ENCODE measurements at regions not wholly inside any gene's neighbourhood (a gene's known extent, or its start where the extent isn't known, plus 50 kb on each side); places are given as distances from the start of the nearest gene placed in this dataset.
"Not testable (repeated sequence)": the region's sequence is repeated elsewhere in the genome, so short reads cannot be mapped to it uniquely, and the experiment has no call there.

- intact Hi-C loops (cut with DNase I) = no loop called here
- Histone ChIP-seq H3K4me3 (no peak overlapping the region), H3K9me3 (peaks cover 0 to 12% (median 0%) of the 10 kb centered on the region in 3 donors), H3K36me3 (no peaks in the 10 kb centered on the region), H3K4me1 (peaks cover 0 to 6% (median 0%) of the 10 kb centered on the region in 3 donors), H3K27ac (no peak overlapping the region), H3K27me3 (no peaks in the 10 kb centered on the region)
- WGBS, 2 donors = 42 to 44% methylated on average over 1 of the region's 1 CpG
- TF ChIP-seq POLR2A (IDR thresholded peaks at IDR 0.05) = no peak
- TF ChIP-seq, protein P1, sequence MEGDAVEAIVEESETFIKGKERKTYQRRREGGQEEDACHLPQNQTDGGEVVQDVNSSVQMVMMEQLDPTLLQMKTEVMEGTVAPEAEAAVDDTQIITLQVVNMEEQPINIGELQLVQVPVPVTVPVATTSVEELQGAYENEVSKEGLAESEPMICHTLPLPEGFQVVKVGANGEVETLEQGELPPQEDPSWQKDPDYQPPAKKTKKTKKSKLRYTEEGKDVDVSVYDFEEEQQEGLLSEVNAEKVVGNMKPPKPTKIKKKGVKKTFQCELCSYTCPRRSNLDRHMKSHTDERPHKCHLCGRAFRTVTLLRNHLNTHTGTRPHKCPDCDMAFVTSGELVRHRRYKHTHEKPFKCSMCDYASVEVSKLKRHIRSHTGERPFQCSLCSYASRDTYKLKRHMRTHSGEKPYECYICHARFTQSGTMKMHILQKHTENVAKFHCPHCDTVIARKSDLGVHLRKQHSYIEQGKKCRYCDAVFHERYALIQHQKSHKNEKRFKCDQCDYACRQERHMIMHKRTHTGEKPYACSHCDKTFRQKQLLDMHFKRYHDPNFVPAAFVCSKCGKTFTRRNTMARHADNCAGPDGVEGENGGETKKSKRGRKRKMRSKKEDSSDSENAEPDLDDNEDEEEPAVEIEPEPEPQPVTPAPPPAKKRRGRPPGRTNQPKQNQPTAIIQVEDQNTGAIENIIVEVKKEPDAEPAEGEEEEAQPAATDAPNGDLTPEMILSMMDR (IDR thresholded peaks at IDR 0.05) = no peak
- DNase-seq = no peak
Measured at GRCh38 chr2:215535741-215536140, 99.9 kb upstream of the FN1 start.

DNA sequence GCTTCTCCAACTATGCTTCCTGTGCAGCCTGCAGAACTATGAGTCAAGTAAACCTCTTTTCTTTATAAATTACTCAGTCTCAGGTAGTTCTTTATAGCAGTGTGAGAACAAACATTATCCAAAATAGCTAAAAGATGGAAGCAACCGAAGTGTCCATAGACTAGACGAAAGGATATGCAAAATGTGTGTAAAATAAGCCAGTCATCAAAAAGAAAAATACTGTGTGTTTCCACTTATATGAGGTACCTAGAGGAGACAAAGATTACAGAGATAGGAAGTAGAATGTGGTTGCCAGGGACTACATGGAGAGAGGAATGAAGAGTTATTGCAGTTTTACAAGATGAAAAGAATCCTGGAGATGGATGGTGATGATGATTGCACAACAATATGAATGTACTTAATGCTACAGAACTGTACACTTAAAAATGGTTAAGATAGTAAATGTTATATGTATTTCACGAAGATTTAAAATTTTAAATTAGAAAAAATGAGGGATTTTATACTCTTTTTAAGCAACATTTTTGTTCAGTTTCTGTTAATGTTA lies 99.3 kb upstream of the FN1 start:
- no peaks in the 10 kb centered on the region for H3K27me3 ChIP-seq
- intact Hi-C loops (cut with DNase I) = no loop called here
- no peaks in the 10 kb centered on the region for H3K36me3 ChIP-seq
- 84 to 90% methylated on average over 3 of the region's 3 CpGs for WGBS, 2 donors
- H3K4me3 ChIP-seq = no peak overlapping the region
- H3K9me3 ChIP-seq = peaks cover 0 to 12% (median 0%) of the 10 kb centered on the region in 3 donors
- H3K27ac ChIP-seq = no peak overlapping the region
- DNase-seq = no peak
- TF ChIP-seq, protein P1 (IDR thresholded peaks at IDR 0.05) = no peak
- no peak for TF ChIP-seq POLR2A (IDR thresholded peaks at IDR 0.05)
- peaks cover 0 to 6% (median 0%) of the 10 kb centered on the region in 3 donors for H3K4me1 ChIP-seq

GRCh38 chr2:215533716-215534115 lies 97.8 kb upstream of the FN1 start:
- H3K27me3 ChIP-seq; H3K4me1 ChIP-seq; intact Hi-C loops (cut with DNase I); H3K27ac ChIP-seq; DNase-seq; H3K4me3 ChIP-seq; H3K36me3 ChIP-seq: not testable (repeated sequence)
- WGBS, 2 donors = 79 to 100% methylated on average over 1 to 2 of the region's 2 CpGs
- peaks cover 0 to 12% (median 0%) of the 10 kb centered on the region in 3 donors for H3K9me3 ChIP-seq

DNA sequence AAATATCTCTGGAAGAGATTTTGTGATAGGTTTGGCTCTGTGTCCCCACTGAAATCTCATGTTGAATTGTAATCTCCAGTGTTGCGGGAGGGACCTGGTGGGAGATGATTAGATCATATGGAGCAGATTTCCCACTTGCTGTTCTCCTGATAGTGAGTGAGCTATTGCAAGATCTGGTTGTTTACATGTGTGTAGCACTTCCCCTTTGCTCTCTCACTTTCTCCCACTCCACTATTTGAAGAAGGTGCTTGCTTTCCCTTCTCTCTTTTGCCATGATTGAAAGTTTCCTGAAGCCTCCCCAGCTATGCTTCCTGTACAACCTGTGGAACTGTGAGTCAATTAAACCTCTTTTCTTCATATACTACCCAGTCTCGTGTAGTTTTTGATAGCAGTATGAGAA lies 97.0 kb upstream of the FN1 start:
- Histone ChIP-seq H3K36me3 (no peaks in the 10 kb centered on the region), H3K4me3 (no peak overlapping the region), H3K9me3 (peaks cover 0 to 12% (median 0%) of the 10 kb centered on the region in 3 donors), H3K27ac (no peak overlapping the region), H3K27me3 (no peaks in the 10 kb centered on the region), H3K4me1 (peaks cover 0 to 6% (median 0%) of the 10 kb centered on the region in 3 donors)
- TF ChIP-seq, protein P1 (IDR thresholded peaks at IDR 0.05) = no peak
- TF ChIP-seq POLR2A (IDR thresholded peaks at IDR 0.05) = no peak
- intact Hi-C loops (cut with DNase I) = no loop called here
- WGBS, 2 donors = 50 to 83% methylated on average over 1 to 2 of the region's 2 CpGs
- DNase-seq = no peak

- intact Hi-C loops (cut with DNase I) = no loop called here
- Histone ChIP-seq H3K9me3 (peaks cover 0 to 12% (median 0%) of the 10 kb centered on the region in 3 donors), H3K4me3 (no peak overlapping the region), H3K36me3 (no peaks in the 10 kb centered on the region), H3K27ac (peak overlapping the region in 1 of 4 donors; percentile 13), H3K27me3 (no peaks in the 10 kb centered on the region), H3K4me1 (no peaks in the 10 kb centered on the region)
- TF ChIP-seq, protein P1 (IDR thresholded peaks at IDR 0.05) = no peak
- TF ChIP-seq POLR2A (IDR thresholded peaks at IDR 0.05) = no peak
- WGBS, 2 donors = 56 to 62% methylated on average over 5 of the region's 5 CpGs
- no peak for DNase-seq
Measured at GRCh38 chr2:215531284-215531683, 95.4 kb upstream of the FN1 start.
